GM12878 (cell line): ENCODE measurements at regions not wholly inside any gene's neighbourhood (a gene's known extent, or its start where the extent isn't known, plus 50 kb on each side); places are given as distances from the start of the nearest gene placed in this dataset.

ENCODE experiments used
- ATAC-seq: fragments of 200-7000 bp; cut with Tn5 transposase; 3 replicates; pipeline ENCODE4 v1.9.1; 2020; ENCODE audit warnings: mild to moderate bottlenecking, moderate library complexity
- BruUV-seq: library from RNA; stranded (reverse); fragments of 400-500 nt; replicated peaks from 2 replicates; lab custom pipeline; 2021; lab: Mats Ljungman, UMichigan
- CTCF ChIA-PET: fragments of 300-600 bp; sonication (Branson Sonifier 250); formaldehyde crosslinking; extraction: SDS; loops from one replicate; lab custom pipeline; 2021; ENCODE audit warnings: inconsistent platforms; lab: Yijun Ruan, JAX
- POLR2A ChIA-PET: fragments of 350-600 bp; formaldehyde crosslinking; extraction: SDS; loops from one replicate; lab custom pipeline; 2021; ENCODE audit warnings: inconsistent platforms; lab: Charles Lee
- RAD21 ChIA-PET: fragments of 300-600 bp; sonication (Branson Sonifier 250); formaldehyde crosslinking; loops from one replicate; lab custom pipeline; 2023; ENCODE audit warnings: antibody characterized with exemption; ENCODE audit not compliant: unreplicated experiment; lab: Charles Lee
- SMC1A ChIA-PET: fragments of 300-600 bp; sonication (Branson Sonifier 250); formaldehyde crosslinking; loops from one replicate; lab custom pipeline; 2023; ENCODE audit not compliant: unreplicated experiment, uncharacterized antibody; lab: Charles Lee
- DNase-seq: peaks from one replicate; pipeline ENCODE4 v3.0.0-alpha.2; 2011; ENCODE audit warnings: low read depth, low spot score
- FAIRE-seq: peaks from 3 replicates; lab custom pipeline; 2011; peaks lifted over from hg19 to GRCh38; lab: Jason Lieb, UNC
- H2AFZ ChIP-seq: 2 replicates; pipeline ENCODE4 v1.6.0; 2011; ENCODE audit warnings: low read depth, low read length, control low read depth; ENCODE audit not compliant: control insufficient read depth
- H3K27ac ChIP-seq: 2 replicates; pipeline ENCODE4 v1.5.1; 2011; ENCODE audit warnings: control low read depth; ENCODE audit not compliant: control insufficient read depth, insufficient read depth
- H3K27me3 ChIP-seq, 2 experiments: replicated peaks in 1 of 2; 2 replicates each; pipeline versions ENCODE4 v1.6.0 to v1.6.1; 2011; ENCODE audit warnings: low read length in 1 of 2; ENCODE audit not compliant: control insufficient read depth in 2 of 2, insufficient read depth in 2 of 2
- H3K36me3 ChIP-seq, 2 experiments: 2 replicates each; pipeline ENCODE4 v1.5.1; 2011; ENCODE audit warnings: low read length in 1 of 2; ENCODE audit not compliant: control insufficient read depth in 2 of 2, insufficient read depth in 2 of 2
- H3K4me1 ChIP-seq: 2 replicates; pipeline ENCODE4 v1.6.1; 2011; ENCODE audit warnings: mild to moderate bottlenecking, low read length, moderate library complexity, mixed read lengths; ENCODE audit not compliant: control insufficient read depth, insufficient read depth
- H3K4me2 ChIP-seq: 2 replicates; pipeline ENCODE4 v1.6.0; 2011; ENCODE audit warnings: control low read depth; ENCODE audit not compliant: control insufficient read depth, insufficient read depth
- H3K4me3 ChIP-seq: fragments of 200-600 bp; sonication (generic); 2 replicates; pipeline ENCODE4 v1.5.1; 2016
- H3K79me2 ChIP-seq: 2 replicates; pipeline ENCODE4 v1.6.0; 2011; ENCODE audit warnings: low read length; ENCODE audit not compliant: control insufficient read depth, insufficient read depth
- H3K9ac ChIP-seq: 2 replicates; pipeline ENCODE4 v1.8.0; 2011; ENCODE audit warnings: low read length, control low read depth, mixed read lengths; ENCODE audit not compliant: control insufficient read depth, insufficient read depth
- H3K9me3 ChIP-seq: replicated peaks from 3 replicates; pipeline ENCODE4 v1.5.1; 2011; ENCODE audit warnings: mild to moderate bottlenecking, low read length; ENCODE audit not compliant: control insufficient read depth, insufficient read depth
- H4K20me1 ChIP-seq: 2 replicates; pipeline ENCODE4 v1.6.0; 2011; ENCODE audit not compliant: control insufficient read depth, insufficient read depth
- CBFB ChIP-seq: IDR thresholded peaks from 2 replicates; pipeline ENCODE4 v1.6.1; 2016; ENCODE audit warnings: antibody characterized with exemption, low read depth
- CBX5 ChIP-seq: sonication (generic); IDR thresholded peaks from 2 replicates; pipeline ENCODE4 v1.6.1; 2016; ENCODE audit warnings: low read depth, moderate library complexity, mild to moderate bottlenecking, inconsistent platforms
- DPF2 ChIP-seq: fragments of 450-650 bp; IDR thresholded peaks from 2 replicates; pipeline ENCODE4 v1.6.1; 2017; ENCODE audit warnings: mild to moderate bottlenecking
- EP300 ChIP-seq, 2 experiments: fragments of 150-350 bp in 1 of 2; IDR thresholded peaks; 2 replicates each; pipeline ENCODE4 v1.6.1; 2011 to 2012; ENCODE audit warnings: low read depth in 2 of 2, low read length in 2 of 2, borderline replicate concordance in 1 of 2, improper control_type of control experiment in 1 of 2, inconsistent platforms in 1 of 2; ENCODE audit not compliant: control insufficient read depth in 1 of 2
- SP1 ChIP-seq: IDR thresholded peaks from one replicate; pipeline ENCODE4 v1.6.1; 2011; ENCODE audit warnings: low read depth, low read length
- STAT3 ChIP-seq: IDR thresholded peaks from 2 replicates; pipeline ENCODE4 v1.6.1; 2011; ENCODE audit warnings: low read depth, low read length, improper control_type of control experiment
- WGBS: methylation state at CpG from one replicate; pipeline ENCODE4 v1.1.6; 2016; ENCODE audit warnings: low lambda C conversion rate; ENCODE audit not compliant: insufficient replicate concordance, insufficient coverage; ENCODE audit errors: missing lambda C conversion rate; 5-methylcytosine and 5-hydroxymethylcytosine counted together
- in situ Hi-C: fragments of 300-500 bp; cut with MboI; formaldehyde crosslinking; loops from 9 replicates; pipeline ENCODE4 v1.14.3; 2018; ENCODE audit warnings: mixed read lengths
- intact Hi-C: fragments of 100-400 bp; cut with micrococcal nuclease; formaldehyde crosslinking; loops from one replicate; pipeline ENCODE4 v1.14.2; 2022; ENCODE audit not compliant: unreplicated experiment

DNA sequence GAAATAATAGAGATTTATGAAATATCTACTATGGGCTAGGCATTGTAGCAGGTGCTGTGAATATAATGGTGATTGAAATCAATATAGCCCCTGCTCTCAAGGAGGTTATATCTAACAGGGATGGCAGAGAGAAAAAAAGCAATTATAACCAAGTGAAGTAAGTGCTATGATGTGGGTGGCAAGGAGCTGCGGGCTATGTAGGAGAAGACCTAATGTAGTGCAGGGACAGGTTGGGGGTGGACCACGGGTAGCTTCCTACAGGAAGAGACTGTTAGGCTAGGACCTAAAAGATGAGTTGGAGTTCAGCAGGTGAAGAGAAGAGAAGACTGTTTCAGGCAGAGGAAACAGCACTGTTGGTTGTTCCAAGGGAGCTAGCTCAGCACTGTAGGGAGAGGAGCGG lies 311.0 kb downstream of the KCNRG start (continued):
- no peak for TF ChIP-seq EP300 (IDR thresholded peaks at IDR 0.05; ENCODE audit: borderline replicate concordance in 1 of 2, control insufficient read depth in 1 of 2, low read depth in 2 of 2, low read length in 2 of 2)
- TF ChIP-seq CBX5, result no peak
- TF ChIP-seq SP1, result no peak
- no peak for TF ChIP-seq STAT3
- TF ChIP-seq DPF2, result no peak

DNA sequence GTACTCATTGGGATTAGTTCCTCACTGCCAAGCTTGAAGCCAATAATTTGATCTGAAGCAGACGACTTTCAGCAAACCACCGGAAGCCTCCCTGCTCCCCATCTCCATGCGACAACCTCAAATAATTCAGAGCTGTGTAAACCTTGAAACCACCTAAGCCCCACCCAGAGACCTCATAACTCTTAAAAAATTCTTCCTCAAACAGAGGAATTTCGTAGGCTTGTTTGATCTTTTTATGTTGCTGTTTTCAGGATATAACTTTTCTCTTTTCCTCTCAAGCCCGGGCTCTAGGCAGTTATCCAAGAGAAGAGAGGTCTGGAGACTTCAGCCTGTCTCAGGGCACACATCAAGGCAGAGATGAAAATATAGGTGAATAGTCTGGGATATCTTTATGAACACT lies 311.6 kb downstream of the KCNRG start:
- TF ChIP-seq CBFB, result no peak
- H3K79me2 ChIP-seq, result no peaks in the 10 kb centered on the region
- H4K20me1 ChIP-seq, result no peaks in the 10 kb centered on the region
- H3K9ac ChIP-seq, result no peak overlapping the region
- H3K4me3 ChIP-seq, result no peak overlapping the region
- H3K27ac ChIP-seq, result no peak overlapping the region
- SMC1A ChIA-PET, result no interaction called here
- RAD21 ChIA-PET, result no interaction called here
- ATAC-seq (no peak), DNase-seq (no peak), FAIRE-seq (no peak)
- no peaks in the 10 kb centered on the region for H3K36me3 ChIP-seq
- 28% methylated on average over 5 of the region's 5 CpGs for WGBS
- no peaks in the 10 kb centered on the region for H3K4me1 ChIP-seq
- H2AFZ ChIP-seq, result no peak overlapping the region
- CTCF ChIA-PET, result no interaction called here
- no TSS peak for BruUV-seq
- peaks cover 0 to 2% of the 10 kb centered on the region in 2 experiments; a peak in 1 of 4 replicates for H3K27me3 ChIP-seq
- H3K9me3 ChIP-seq, result no peaks in the 10 kb centered on the region
- POLR2A ChIA-PET, result no interaction called here
- no peak overlapping the region for H3K4me2 ChIP-seq
- intact Hi-C loops, result no loop called here
- in situ Hi-C loops, result no loop called here
